Neural progenitor cell (in vitro differentiated cells): ENCODE measurements at regions not wholly inside any gene's neighbourhood (a gene's known extent, or its start where the extent isn't known, plus 50 kb on each side); places are given as distances from the start of the nearest gene placed in this dataset.

Experiments used
- DNase-seq: peaks from one replicate; pipeline ENCODE4 v3.0.0-alpha.2; 2016; ENCODE audit warnings: low spot score
- H2AFZ ChIP-seq: fragments of 200-600 bp; sonication (generic); replicated peaks from 2 replicates; pipeline ENCODE4 v1.6.1; 2016; ENCODE audit warnings: antibody characterized with exemption
- H3F3A ChIP-seq: fragments of 200-600 bp; sonication (generic); 2 replicates; pipeline ENCODE4 v1.6.1; 2016; ENCODE audit warnings: antibody characterized with exemption, low read depth
- H3K27ac ChIP-seq: fragments of 200-600 bp; sonication (generic); 2 replicates; pipeline ENCODE4 v1.5.1; 2016; ENCODE audit warnings: mild to moderate bottlenecking
- H3K27me3 ChIP-seq: fragments of 200-600 bp; sonication (generic); 2 replicates; pipeline ENCODE4 v1.6.1; 2016; ENCODE audit warnings: mild to moderate bottlenecking, moderate library complexity
- H3K36me3 ChIP-seq: fragments of 200-600 bp; sonication (generic); 2 replicates; pipeline ENCODE4 v1.5.1; 2016
- H3K4me1 ChIP-seq: fragments of 200-600 bp; sonication (generic); 2 replicates; pipeline ENCODE4 v1.6.1; 2016; ENCODE audit warnings: mixed run types
- H3K4me2 ChIP-seq: fragments of 200-600 bp; sonication (generic); 2 replicates; pipeline ENCODE4 v1.6.1; 2016
- H3K4me3 ChIP-seq: fragments of 200-600 bp; sonication (generic); 2 replicates; pipeline ENCODE4 v1.5.1; 2016
- H3K79me2 ChIP-seq: fragments of 200-600 bp; sonication (generic); 2 replicates; pipeline ENCODE4 v1.6.1; 2016; ENCODE audit warnings: low read depth
- H3K9ac ChIP-seq: fragments of 200-600 bp; sonication (generic); 2 replicates; pipeline ENCODE4 v1.6.1; 2016
- H3K9me3 ChIP-seq: fragments of 200-600 bp; sonication (generic); 2 replicates; pipeline ENCODE4 v1.5.1; 2016; ENCODE audit warnings: low read depth
- H4K20me1 ChIP-seq: fragments of 200-600 bp; sonication (generic); 2 replicates; pipeline ENCODE4 v1.6.1; 2016; ENCODE audit warnings: low read depth
- H3K27ac Mint-ChIP-seq: 3 replicates; pipeline ENCODE4 v1.8.0; 2021; ENCODE audit warnings: mixed read lengths
- H3K27me3 Mint-ChIP-seq: 2 replicates; pipeline ENCODE4 v1.8.0; 2022; ENCODE audit warnings: low read depth, mild to moderate bottlenecking, inconsistent platforms, moderate library complexity, mixed read lengths; ENCODE audit not compliant: insufficient read depth
- H3K36me3 Mint-ChIP-seq: 3 replicates; pipeline ENCODE4 v1.8.0; 2021; ENCODE audit warnings: mixed read lengths
- H3K4me1 Mint-ChIP-seq: 3 replicates; pipeline ENCODE4 v1.8.0; 2021; ENCODE audit warnings: mixed read lengths
- H3K4me3 Mint-ChIP-seq: 3 replicates; pipeline ENCODE4 v1.8.0; 2021; ENCODE audit warnings: mild to moderate bottlenecking, moderate library complexity, mixed read lengths
- H3K9me3 Mint-ChIP-seq: 3 replicates; pipeline ENCODE4 v1.8.0; 2020; ENCODE audit warnings: mixed read lengths
- CTCF ChIP-seq: fragments of 200-600 bp; sonication (generic); IDR thresholded peaks from 2 replicates; pipeline ENCODE4 v1.5.1; 2017; ENCODE audit warnings: antibody characterized with exemption, mild to moderate bottlenecking
- EZH2 ChIP-seq: fragments of 200-600 bp; sonication (generic); IDR thresholded peaks from 2 replicates; pipeline ENCODE4 v1.6.1; 2017; ENCODE audit warnings: antibody characterized with exemption, mild to moderate bottlenecking, moderate library complexity
- EZH2phosphoT487 ChIP-seq: fragments of 200-600 bp; sonication (generic); IDR thresholded peaks from 2 replicates; pipeline ENCODE4 v1.6.1; 2017; ENCODE audit warnings: antibody characterized with exemption

GRCh38 chr1:34650090-34650489 lies 104.8 kb upstream of the GJB5 start:
- TF ChIP-seq EZH2phosphoT487 (no peak), EZH2 (no peak), CTCF (no peak)
- Histone ChIP-seq H3K27ac (no peak overlapping the region), H3K4me2 (no peak overlapping the region), H3K36me3 (no peaks in the 10 kb centered on the region), H3F3A (no peaks in the 10 kb centered on the region), H2AFZ (no peak overlapping the region), H3K79me2 (no peaks in the 10 kb centered on the region), H3K4me3 (no peak overlapping the region), H4K20me1 (no peaks in the 10 kb centered on the region), H3K4me1 (peaks cover 5% of the 10 kb centered on the region), H3K9ac (no peak overlapping the region), H3K27me3 (no peaks in the 10 kb centered on the region), H3K9me3 (no peaks in the 10 kb centered on the region)
- DNase-seq: no peak
- Mint-ChIP-seq H3K4me1 (peaks cover 11% of the 10 kb centered on the region), H3K9me3 (no peaks in the 10 kb centered on the region), H3K27ac (peak overlapping the region; percentile 44), H3K4me3 (no peak overlapping the region), H3K36me3 (no peaks in the 10 kb centered on the region), H3K27me3 (peaks cover 8% of the 10 kb centered on the region)

GRCh38 chr1:34650800-34651199 lies 104.0 kb upstream of the GJB5 start:
- Histone ChIP-seq H3K4me3 (no peak overlapping the region), H3K27ac (no peak overlapping the region), H3K27me3 (no peaks in the 10 kb centered on the region), H3K4me2 (no peak overlapping the region), H3F3A (no peaks in the 10 kb centered on the region), H3K9ac (no peak overlapping the region), H4K20me1 (no peaks in the 10 kb centered on the region), H3K4me1 (peaks cover 9% of the 10 kb centered on the region), H3K79me2 (no peaks in the 10 kb centered on the region), H3K36me3 (no peaks in the 10 kb centered on the region), H2AFZ (no peak overlapping the region), H3K9me3 (no peaks in the 10 kb centered on the region)
- Mint-ChIP-seq H3K27ac (no peak overlapping the region), H3K36me3 (no peaks in the 10 kb centered on the region), H3K27me3 (peaks cover 11% of the 10 kb centered on the region), H3K9me3 (no peaks in the 10 kb centered on the region), H3K4me3 (no peak overlapping the region), H3K4me1 (peaks cover 18% of the 10 kb centered on the region)
- DNase-seq: no peak
- TF ChIP-seq EZH2 (no peak), CTCF (no peak), EZH2phosphoT487 (no peak)

- Histone ChIP-seq H3K9ac (no peak overlapping the region), H4K20me1 (no peaks in the 10 kb centered on the region), H3K4me1 (peaks cover 24% of the 10 kb centered on the region), H3K36me3 (no peaks in the 10 kb centered on the region), H3K79me2 (no peaks in the 10 kb centered on the region), H3F3A (no peaks in the 10 kb centered on the region), H3K27me3 (no peaks in the 10 kb centered on the region), H3K9me3 (no peaks in the 10 kb centered on the region), H2AFZ (no peak overlapping the region), H3K4me2 (no peak overlapping the region), H3K27ac (no peak overlapping the region), H3K4me3 (no peak overlapping the region)
- Mint-ChIP-seq H3K4me1 (peaks cover 40% of the 10 kb centered on the region), H3K9me3 (no peaks in the 10 kb centered on the region), H3K27ac (no peak overlapping the region), H3K36me3 (no peaks in the 10 kb centered on the region), H3K27me3 (peaks cover 18% of the 10 kb centered on the region), H3K4me3 (no peak overlapping the region)
- no peak for DNase-seq
- TF ChIP-seq EZH2: no peak
- no peak for TF ChIP-seq CTCF
- TF ChIP-seq EZH2phosphoT487: no peak
Observed at GRCh38 chr1:34653110-34653509, 101.7 kb upstream of the GJB5 start.
